HG03457 (cell line): ENCODE measurements at regions not wholly inside any gene's neighbourhood (a gene's known extent, or its start where the extent isn't known, plus 50 kb on each side); places are given as distances from the start of the nearest gene placed in this dataset.
"Not testable (repeated sequence)": the region's sequence is repeated elsewhere in the genome, so short reads cannot be mapped to it uniquely, and the experiment has no call there.

Experiments
- ATAC-seq: cut with Tn5 transposase; IDR thresholded peaks from one replicate; pipeline ENCODE4 v1.9.1; 2021; ENCODE audit warnings: moderate number of reproducible peaks; ENCODE audit not compliant: unreplicated experiment

DNA sequence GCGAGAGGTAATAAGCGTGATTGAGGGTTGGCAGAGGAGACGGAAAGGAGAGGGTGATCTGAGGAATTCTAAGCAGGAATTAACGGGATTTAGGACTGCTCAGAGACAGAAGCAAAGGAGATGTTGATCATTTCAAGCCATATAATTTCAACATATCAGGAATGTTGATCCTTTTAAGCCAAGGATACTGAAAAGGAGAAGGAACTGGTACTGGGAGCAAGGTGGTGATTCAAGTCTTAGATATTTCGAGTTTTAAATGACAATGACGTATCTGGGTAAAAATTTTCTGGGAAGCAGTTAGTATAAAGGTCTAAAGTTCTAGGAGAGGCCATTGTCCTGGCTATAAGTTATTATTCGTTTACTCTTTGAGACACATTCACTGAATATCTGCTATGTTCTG, 91.3 kb upstream of the OGFRL1 start:
- ATAC-seq, result no peak

DNA sequence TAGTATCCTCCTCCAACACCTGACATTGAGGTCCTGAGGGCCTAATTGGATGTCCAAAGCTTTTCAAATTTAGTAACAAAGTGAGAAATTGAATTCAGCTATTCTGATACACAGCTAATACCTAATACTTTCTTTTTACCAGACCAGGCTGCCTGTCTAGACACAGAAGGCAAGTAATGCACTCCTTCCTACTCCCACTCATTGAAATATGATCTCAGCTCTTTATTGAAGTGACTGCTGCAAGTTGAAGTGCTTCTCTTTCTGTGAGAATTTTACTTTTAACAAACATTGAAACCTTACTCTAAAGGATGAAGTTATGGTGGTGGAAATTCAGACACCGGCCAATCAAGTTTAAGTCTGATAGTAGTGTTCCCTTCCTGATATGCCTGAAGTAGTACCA, 90.8 kb upstream of the OGFRL1 start:
- ATAC-seq, result no peak

DNA sequence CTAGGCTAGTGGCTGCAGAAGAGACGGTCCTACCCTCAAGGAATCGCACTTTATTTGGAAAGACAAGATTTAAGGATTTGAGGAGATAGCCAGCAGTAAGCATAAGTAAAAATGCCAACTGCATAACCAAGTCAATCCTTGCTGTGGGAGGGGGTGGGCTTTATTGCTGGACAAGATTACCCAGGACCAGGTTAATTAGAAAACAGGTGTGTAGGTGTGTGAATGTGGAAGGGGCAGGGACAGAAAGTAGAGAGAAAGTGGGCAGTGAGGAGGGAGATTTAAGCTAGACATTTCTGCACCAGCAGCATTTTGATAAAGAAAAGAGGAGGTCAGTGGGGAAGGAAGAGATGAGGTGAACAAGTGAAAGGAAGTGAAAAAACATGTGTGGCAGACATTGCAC, 89.7 kb upstream of the OGFRL1 start:
- no peak for ATAC-seq

DNA sequence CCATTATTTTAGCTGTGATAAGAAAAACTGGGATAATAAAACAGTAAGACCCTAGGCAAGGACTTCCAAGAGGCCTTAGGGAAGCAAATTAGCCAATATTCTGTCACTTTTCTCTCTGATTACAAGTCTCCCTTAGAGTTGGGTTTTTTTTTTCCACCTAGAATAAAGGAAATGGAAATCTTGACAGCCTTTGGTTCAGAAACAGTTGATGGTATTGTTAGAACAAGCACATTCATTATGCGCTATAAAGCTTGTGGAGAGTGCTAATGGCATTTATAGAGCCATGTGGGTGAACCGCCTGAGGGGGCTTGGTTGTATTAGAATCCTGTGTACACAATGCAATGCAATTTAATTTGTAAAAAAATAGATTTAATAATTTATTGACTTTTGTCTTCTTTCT, 88.9 kb upstream of the OGFRL1 start:
- ATAC-seq, result no peak

DNA sequence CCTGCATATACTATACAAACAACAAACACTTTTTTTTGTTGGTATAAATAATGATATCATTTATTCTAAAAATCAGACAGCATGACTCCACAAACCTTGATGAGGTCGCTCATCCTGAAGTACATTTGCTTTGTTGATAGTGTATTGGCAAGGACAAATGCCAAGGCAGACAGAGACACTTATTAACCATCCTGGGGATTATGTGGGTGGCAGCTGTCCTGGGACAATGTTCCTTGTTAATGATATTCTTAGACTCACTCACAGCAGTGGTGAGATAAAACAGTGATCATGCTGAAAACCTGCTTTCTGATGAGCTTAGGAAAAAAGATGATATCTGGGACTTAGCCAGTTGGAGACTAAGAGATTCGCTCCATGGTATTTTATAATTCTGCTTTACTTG, 85.4 kb upstream of the OGFRL1 start:
- ATAC-seq, result no peak

DNA sequence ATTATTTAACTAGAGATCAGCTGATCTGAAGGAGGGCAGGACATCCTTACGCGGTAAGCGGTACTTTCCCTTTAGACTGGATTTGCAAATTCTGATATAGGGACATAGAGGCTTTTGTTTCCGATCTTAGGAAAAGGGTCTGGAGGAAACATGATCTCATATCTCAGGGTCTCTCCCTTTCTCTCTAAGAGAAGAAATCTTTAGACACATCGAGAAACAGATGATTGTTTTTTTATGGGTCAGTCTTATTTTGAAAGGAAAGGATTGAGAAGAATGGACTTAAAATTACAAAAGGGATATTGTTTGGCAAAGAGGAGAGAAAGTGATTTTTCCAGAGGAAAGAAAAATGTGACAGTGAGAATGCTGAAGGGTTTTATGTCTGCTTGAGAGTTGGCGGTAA, 83.9 kb upstream of the OGFRL1 start:
- ATAC-seq, result no peak

DNA sequence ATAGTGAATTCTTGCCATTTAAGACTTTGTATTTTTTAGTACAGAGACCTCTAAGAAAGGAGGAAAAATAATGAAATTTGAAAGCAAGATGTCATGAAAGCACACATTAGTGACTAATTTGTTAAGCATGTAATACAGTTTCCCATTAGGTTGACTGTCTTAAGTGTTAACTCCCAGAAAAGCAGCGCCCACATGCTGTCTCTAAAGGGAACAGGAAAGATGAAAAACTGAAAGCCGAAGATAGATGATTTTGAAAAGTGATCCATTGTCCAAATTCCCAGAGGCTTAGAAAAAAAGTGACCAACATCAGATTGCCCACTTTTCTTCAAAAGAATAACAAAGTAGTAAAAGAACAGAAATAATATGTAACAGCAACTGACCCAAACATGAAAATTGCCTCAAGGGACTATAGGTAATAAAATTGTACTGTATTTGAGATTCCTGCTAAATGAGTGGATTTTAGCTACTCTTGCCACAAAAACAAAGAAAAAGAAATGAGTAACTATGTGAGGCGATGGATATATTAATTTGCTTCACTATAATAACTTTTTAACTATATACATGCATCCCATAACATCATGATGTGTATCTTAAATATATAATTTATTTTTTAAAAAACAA, 83.2 kb upstream of the OGFRL1 start:
- no peak for ATAC-seq

DNA sequence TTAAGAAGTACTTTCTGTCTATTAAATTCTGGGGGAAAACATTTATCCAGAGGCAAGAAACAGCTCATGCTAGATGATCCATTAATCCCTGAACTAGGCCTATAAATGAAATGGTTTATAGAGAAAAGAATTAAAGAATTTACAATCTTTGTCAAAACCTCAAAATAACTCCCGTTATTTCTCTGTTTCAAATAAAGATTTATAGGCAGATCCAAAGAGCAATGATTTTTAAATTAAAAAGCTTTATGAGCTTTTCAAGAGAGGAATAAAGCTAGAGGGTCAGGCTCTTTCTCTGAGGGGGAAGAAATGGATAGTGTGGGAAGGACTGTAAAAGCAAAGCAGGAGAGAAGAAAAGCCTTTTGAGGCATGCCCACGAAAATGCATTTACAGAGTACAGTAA, 82.5 kb upstream of the OGFRL1 start:
- ATAC-seq, result no peak

DNA sequence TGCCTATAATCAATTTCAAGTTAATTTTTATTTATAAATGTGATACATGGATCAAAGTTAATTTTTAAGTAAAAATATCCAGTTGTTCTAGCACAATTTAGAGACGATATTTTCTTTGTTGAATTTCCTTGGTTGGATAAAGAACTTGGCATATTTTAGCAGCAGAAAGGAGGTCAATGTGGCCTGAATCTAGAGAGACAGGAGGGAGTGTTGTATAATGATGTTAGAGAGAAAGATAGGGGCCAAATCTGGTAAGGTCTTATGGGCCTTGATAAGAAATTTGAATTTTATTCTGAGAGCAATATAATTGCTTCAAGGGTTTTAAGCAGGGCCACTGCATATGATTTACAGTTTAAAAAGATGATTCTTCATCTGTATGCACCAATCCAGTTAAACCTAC, 79.4 kb upstream of the OGFRL1 start:
- ATAC-seq, result no peak

DNA sequence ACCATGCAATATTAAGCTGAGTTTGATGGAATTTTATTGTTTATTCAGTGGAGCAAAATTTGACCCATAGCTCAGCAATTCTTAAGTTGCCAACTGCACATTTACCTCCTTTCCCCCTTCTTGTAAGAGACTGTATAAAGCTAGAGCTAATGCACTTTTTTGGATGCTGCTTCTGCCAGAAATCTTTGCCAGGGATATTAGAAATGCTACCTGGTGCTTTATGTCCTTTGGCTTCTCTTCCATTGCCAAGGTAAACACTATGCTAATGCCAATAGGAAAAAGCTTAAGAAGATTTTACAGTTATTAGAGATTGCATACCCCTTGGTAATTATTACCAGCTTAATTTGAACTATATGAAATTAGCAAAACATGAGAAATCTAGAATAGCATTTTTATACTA, 79.0 kb upstream of the OGFRL1 start:
- ATAC-seq, result no peak

DNA sequence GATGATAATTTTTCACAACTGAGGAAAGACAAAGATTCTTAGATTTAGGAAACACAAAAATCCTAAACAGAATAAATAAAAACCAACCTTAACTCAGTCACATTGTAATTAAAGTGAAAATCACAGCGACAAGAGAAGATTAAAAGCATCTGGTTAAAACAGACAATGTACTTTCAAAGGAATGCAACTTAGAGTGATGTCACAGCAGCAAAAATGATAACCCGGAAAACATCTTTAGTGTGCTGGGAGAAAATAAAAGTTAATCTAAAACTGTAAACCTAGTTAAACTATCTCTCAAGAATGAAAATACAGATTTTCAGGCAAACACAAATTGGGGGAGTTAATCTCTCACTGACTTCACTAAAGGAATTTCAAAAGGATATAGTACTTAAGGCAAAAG, 76.8 kb upstream of the OGFRL1 start:
- ATAC-seq, result no peak

DNA sequence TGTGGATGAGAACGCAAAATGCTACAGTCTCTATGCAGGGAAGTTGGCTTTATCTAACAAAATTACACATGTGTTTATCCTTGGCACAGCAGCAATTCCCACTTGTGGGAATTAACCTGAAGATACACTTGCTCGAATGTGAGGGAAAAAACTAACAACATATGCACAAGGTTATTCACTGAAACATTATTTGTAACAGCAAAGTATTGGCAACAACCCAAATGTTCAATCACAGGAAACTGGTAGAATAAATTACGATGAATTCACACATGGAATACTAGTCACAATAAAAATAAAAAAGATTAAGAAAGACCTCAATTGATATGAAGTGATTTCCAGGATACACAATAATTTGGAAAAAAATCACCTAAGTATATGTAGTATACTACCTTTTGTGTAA, 68.1 kb upstream of the OGFRL1 start:
- no peak for ATAC-seq

DNA sequence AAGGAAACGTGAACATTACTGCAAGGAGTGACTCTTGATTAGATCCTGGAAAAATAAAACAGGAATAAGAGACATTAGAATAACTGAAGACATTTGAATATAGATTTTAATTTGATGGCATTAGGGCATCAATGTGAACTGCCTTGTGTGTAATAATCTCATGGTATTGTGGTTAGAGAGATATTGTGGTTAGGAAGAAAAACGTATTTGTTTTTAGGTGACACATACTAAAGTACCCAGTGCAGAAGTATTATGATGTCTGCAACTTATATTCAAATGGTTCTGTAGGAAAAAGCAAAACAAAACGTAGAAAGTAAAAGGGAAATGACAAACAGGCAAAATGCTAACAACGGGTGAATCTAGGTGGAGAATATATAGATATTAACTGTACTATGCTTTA, 65.9 kb upstream of the OGFRL1 start:
- no peak for ATAC-seq

DNA sequence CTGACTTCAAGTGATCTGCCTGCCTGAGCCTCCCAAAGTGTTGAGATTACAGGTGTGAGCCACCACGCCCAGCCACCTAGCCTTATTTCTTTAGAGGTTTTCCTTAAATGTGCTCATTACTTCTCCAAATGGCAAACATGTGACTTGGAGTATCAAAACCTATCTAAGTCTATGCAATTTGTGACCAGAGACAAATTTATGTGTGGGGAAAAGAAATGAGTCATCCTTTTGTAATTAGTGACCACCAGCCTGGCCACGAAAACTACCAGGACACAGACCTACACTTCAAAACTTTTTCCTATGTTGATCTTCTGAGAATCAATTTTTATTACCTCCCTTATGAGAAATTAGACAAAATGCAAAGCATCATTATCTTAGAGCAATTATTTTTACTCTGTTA, 64.6 kb upstream of the OGFRL1 start:
- ATAC-seq, result no peak

DNA sequence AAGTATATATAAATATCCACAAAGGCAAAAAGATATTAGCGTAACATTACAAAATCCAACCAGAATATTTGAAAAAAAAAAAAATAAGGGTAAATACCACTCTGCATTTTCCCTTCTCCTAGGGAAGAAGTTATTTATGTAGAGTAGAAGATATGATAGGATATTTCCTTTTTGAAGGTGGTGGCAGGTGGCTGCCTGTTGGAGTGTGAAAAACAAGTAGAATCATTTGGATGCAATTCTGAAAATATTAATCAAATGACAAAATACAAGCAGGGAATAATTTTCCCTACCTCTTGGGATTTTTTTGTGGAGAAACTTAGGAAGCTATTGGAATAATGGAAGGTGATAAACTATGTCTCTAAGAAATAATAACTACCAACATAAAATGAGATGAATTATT, 62.5 kb upstream of the OGFRL1 start:
- no peak for ATAC-seq

DNA sequence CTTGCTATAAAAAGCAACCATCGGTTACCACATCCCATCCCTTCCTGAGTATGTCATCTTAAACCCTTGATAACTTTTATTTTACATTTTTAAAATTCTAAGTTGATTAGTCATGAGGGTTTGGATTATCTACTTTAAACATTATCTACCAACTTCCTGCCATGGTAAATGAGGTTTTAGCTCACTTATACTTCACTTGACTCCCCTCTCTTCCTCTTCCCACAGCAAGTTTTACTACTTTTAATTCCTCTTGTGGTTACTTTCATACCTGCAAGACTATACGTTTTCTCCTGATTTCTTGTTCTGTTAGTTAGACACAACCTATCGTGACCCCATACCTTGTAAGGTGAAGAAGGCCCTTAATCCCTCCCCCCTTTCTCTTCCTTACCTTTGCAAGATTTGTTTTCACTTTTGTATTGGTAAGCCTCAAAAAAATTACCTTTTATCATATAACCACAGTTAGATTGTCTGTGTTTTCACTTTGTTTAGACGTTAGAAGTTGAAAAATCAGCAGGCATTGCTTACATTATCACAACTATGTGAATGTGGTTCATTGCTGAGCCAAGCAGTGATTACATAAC, 60.1 kb upstream of the OGFRL1 start:
- no peak for ATAC-seq

DNA sequence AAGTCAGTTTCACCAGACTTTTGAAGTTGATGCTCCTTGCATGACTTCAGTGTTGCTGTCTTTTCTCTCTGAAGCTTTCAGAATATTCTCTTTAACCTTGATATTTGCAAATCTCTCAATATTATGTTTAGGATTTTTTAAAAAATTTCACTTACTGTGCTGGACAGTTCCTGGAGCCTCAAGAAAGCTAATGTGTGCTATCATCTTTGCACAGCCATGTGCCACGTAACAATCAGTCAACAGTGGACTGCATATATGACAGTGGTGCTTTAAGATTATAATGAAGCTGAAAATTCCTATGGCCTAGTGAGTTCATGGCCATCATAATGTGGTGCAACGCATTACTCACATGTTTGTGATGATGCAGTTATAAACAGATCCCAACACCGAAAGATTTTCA, 59.1 kb upstream of the OGFRL1 start:
- no peak for ATAC-seq

DNA sequence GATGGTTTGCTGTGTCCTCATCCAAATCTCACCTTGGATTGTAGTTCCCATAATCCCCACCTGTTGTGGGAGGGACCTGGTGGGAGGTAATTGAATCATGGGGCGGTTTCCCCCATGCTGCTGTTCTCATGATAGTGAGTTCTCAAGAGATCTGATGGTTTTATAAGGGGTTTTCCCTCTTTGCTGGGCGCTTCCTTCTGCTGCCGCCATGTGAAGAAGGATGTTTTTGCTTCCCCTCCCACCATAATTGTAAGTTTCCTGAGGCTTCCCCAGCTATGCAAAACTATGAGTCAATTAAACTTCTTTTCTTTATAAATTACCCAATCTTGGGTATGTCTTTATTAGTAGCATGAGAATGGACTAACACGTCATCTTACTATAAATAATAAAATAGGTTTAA, 55.7 kb upstream of the OGFRL1 start:
- not testable (repeated sequence) for ATAC-seq

DNA sequence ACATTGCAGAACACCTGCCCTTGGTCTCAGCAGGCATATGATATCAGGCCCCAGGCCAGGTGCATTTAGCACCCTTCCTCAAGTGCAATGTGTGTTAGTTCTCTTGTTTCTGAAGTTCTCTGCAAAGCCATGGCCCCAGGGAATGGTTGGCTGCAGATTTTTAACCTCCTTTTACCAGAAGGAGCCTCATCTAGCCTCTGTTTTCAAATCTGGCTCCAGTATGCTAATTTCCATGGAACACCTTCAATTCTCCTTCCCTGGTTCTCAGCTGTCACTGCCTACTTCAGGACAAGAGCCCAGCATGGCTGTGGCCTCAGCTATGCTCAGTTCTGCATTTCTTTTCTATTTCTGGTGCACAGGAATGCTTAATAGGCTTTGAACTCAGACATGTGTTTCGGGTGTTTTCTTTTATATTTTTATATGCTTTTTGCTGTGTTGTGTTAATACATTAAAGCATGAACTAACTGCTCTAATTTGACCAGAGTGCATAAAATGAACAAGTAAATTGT, 51.6 kb upstream of the OGFRL1 start:
- ATAC-seq, result no peak

DNA sequence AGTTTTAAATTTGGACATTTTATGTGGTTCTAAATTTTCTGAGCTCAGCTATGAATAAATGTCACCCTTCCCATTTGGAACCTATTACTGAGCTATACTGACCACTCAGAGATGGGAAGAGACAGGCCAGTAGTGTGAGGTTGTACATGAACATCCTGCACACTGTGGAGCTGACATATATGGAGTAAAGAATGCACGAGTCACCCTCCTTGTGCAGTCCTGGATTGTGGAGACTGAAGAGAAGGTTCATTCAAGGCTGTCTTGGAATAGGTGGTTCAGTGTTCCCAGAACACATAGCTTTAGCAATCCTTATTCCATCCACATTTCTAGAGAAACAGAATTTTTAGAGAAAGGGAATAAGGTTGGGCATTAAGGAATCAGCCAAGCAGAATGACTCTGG, 50.3 kb upstream of the OGFRL1 start:
- ATAC-seq, result no peak
